SU-DHL-6 (cell line): ENCODE measurements at regions not wholly inside any gene's neighbourhood (a gene's known extent, or its start where the extent isn't known, plus 50 kb on each side); places are given as distances from the start of the nearest gene placed in this dataset.

ENCODE experiments used
- H2AFZ ChIP-seq: fragments of 200-600 bp; sonication (generic); 2 replicates; pipeline ENCODE4 v1.6.1; 2014; ENCODE audit warnings: low read depth, mild to moderate bottlenecking, moderate library complexity, mixed read lengths, antibody characterized with exemption, low read length; ENCODE audit not compliant: severe bottlenecking
- H3F3A ChIP-seq: fragments of 200-600 bp; shearing (Covaris generic); 2 replicates; pipeline ENCODE4 v1.6.0; 2016; ENCODE audit warnings: antibody characterized with exemption, mild to moderate bottlenecking; ENCODE audit not compliant: insufficient read depth
- H3K27ac ChIP-seq: fragments of 200-600 bp; sonication (generic); 2 replicates; pipeline ENCODE4 v1.5.1; 2016; ENCODE audit warnings: low read depth, mild to moderate bottlenecking, low read length, moderate library complexity, mixed read lengths
- H3K27me3 ChIP-seq: fragments of 200-600 bp; sonication (generic), shearing (Covaris generic); 2 replicates; pipeline ENCODE4 v1.6.0; 2014; ENCODE audit warnings: mild to moderate bottlenecking, low read length
- H3K36me3 ChIP-seq: fragments of 200-600 bp; sonication (generic); 2 replicates; pipeline ENCODE4 v1.6.1; 2014; ENCODE audit warnings: mild to moderate bottlenecking, low read length, mixed read lengths
- H3K4me2 ChIP-seq: fragments of 300-600, 200-600 bp; shearing (Covaris generic), sonication (generic); 2 replicates; pipeline ENCODE4 v1.6.0; 2014; ENCODE audit warnings: low read length, low read depth, mild to moderate bottlenecking; ENCODE audit not compliant: poor library complexity, severe bottlenecking
- H3K4me3 ChIP-seq: fragments of 200-600 bp; sonication (generic); 2 replicates; pipeline ENCODE4 v1.5.1; 2014; ENCODE audit warnings: antibody characterized with exemption, low read length, mild to moderate bottlenecking, mixed read lengths; ENCODE audit not compliant: insufficient read depth, poor library complexity, severe bottlenecking
- H3K79me2 ChIP-seq: fragments of 200-600 bp; sonication (generic); 2 replicates; pipeline ENCODE4 v1.6.1; 2014; ENCODE audit warnings: mild to moderate bottlenecking, low read length, moderate library complexity; ENCODE audit not compliant: insufficient read depth
- H3K9ac ChIP-seq: fragments of 200-600 bp; sonication (generic); 2 replicates; pipeline ENCODE4 v1.7.0; 2014; ENCODE audit warnings: mild to moderate bottlenecking, low read length
- H3K9me2 ChIP-seq: fragments of 200-600 bp; sonication (generic); replicated peaks from 2 replicates; pipeline ENCODE4 v1.6.1; 2014; ENCODE audit warnings: low read length; ENCODE audit not compliant: insufficient read depth
- H3K9me3 ChIP-seq: fragments of 200-600 bp; sonication (generic); 2 replicates; pipeline ENCODE4 v1.6.1; 2014; ENCODE audit warnings: low read length, mixed read lengths; ENCODE audit not compliant: insufficient read depth
- H4K20me1 ChIP-seq: fragments of 200-600 bp; sonication (generic); 2 replicates; pipeline ENCODE4 v1.6.1; 2014; ENCODE audit warnings: low read depth, mild to moderate bottlenecking, antibody characterized with exemption, low read length, moderate library complexity, mixed read lengths
- CTCF ChIP-seq: fragments of 200-600 bp; sonication (generic); IDR thresholded peaks from one replicate; pipeline ENCODE4 v1.5.1; 2017; ENCODE audit warnings: antibody characterized with exemption, mild to moderate bottlenecking, low read length, moderate library complexity; ENCODE audit not compliant: insufficient read depth, poor library complexity, severe bottlenecking
- EZH2phosphoT487 ChIP-seq: fragments of 200-600 bp; sonication (generic), shearing (Covaris generic); conservative IDR thresholded peaks from 2 replicates; pipeline ENCODE4 v1.6.1; 2018; ENCODE audit warnings: mild to moderate bottlenecking, antibody characterized with exemption, low read length, moderate library complexity, mixed read lengths

- H4K20me1 ChIP-seq: no peaks in the 10 kb centered on the region
- H3K27ac ChIP-seq: no peak overlapping the region
- H3F3A ChIP-seq: no peaks in the 10 kb centered on the region
- no peak overlapping the region for H2AFZ ChIP-seq
- no peak overlapping the region for H3K4me3 ChIP-seq
- no peaks in the 10 kb centered on the region for H3K79me2 ChIP-seq
- H3K4me2 ChIP-seq: no peak overlapping the region
- H3K27me3 ChIP-seq: no peaks in the 10 kb centered on the region
- no peak for TF ChIP-seq EZH2phosphoT487
- no peak for TF ChIP-seq CTCF
- H3K36me3 ChIP-seq: no peaks in the 10 kb centered on the region
- no peaks in the 10 kb centered on the region for H3K9me2 ChIP-seq
- H3K9ac ChIP-seq: no peak overlapping the region
- H3K9me3 ChIP-seq: no peaks in the 10 kb centered on the region
Observed at GRCh38 chrX:22527302-22527701, 254.6 kb downstream of the CBLL2 start.

GRCh38 chrX:22533898-22534297 is 261.2 kb downstream of the CBLL2 start:
- Histone ChIP-seq H3K36me3 (no peaks in the 10 kb centered on the region), H2AFZ (no peak overlapping the region), H4K20me1 (no peaks in the 10 kb centered on the region), H3K9ac (no peak overlapping the region), H3K27ac (no peak overlapping the region), H3K4me2 (no peak overlapping the region), H3K9me2 (no peaks in the 10 kb centered on the region), H3K9me3 (no peaks in the 10 kb centered on the region), H3K27me3 (no peaks in the 10 kb centered on the region), H3K4me3 (no peak overlapping the region), H3F3A (no peaks in the 10 kb centered on the region), H3K79me2 (no peaks in the 10 kb centered on the region)
- TF ChIP-seq CTCF: no peak
- TF ChIP-seq EZH2phosphoT487: no peak

DNA sequence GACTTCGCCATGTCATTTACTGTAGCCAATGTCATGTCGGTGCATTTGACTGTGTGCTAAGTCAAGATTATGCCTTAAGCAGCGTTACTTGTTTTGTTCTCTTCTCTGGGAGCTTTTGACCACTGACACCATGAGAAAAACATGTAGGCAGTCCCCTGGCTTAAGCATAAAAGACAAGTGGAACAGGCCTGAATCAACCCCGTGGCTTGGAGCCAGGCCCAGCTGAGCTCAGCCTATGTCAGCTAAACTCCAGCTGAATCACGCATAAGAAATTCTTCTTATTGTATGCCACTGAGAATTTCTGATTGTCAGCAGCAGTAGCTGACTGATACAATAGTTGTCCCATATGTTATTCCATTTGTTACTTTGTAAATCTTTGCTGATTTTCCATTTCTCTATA is 261.9 kb downstream of the CBLL2 start:
- Histone ChIP-seq H3K79me2 (no peaks in the 10 kb centered on the region), H2AFZ (no peak overlapping the region), H3K9me2 (no peaks in the 10 kb centered on the region), H3K27me3 (no peaks in the 10 kb centered on the region), H3K36me3 (no peaks in the 10 kb centered on the region), H4K20me1 (no peaks in the 10 kb centered on the region), H3K4me2 (no peak overlapping the region), H3K9me3 (no peaks in the 10 kb centered on the region), H3K27ac (no peak overlapping the region), H3K9ac (no peak overlapping the region), H3K4me3 (no peak overlapping the region), H3F3A (no peaks in the 10 kb centered on the region)
- no peak for TF ChIP-seq EZH2phosphoT487
- TF ChIP-seq CTCF: no peak
